Psoas muscle (tissue), 7 donors: ENCODE measurements at regions not wholly inside any gene's neighbourhood (a gene's known extent, or its start where the extent isn't known, plus 50 kb on each side); places are given as distances from the start of the nearest gene placed in this dataset.

ENCODE experiments used
- ATAC-seq, 4 donors: fragments of 200-7000 bp; cut with Tn5 transposase; one replicate each; pipeline ENCODE4 v1.9.1; 2020; ENCODE audit warnings: moderate library complexity in 3 of 4, mild to moderate bottlenecking in 2 of 4
- DNase-seq, 2 donors: peaks; one replicate each; pipeline ENCODE4 v3.0.0-alpha.2; 2020
- H3K27ac ChIP-seq: fragments of 200-600 bp; one replicate; pipeline ENCODE4 v1.8.0; 2022
- H3K27me3 ChIP-seq, 3 donors: fragments of 200-600 bp in 1 of 3; one replicate each; pipeline versions ENCODE4 v1.6.1 to v1.8.0; 2013 to 2022; ENCODE audit warnings: low read length in 2 of 3, mild to moderate bottlenecking in 2 of 3, moderate library complexity in 1 of 3; ENCODE audit not compliant: insufficient read depth in 3 of 3
- H3K36me3 ChIP-seq, 2 donors: fragments of 200-600 bp in 1 of 2; one replicate each; pipeline versions ENCODE4 v1.6.1 to v1.8.0; 2013 to 2022; ENCODE audit warnings: low read depth in 1 of 2, mild to moderate bottlenecking in 1 of 2, moderate library complexity in 1 of 2; ENCODE audit not compliant: insufficient read depth in 1 of 2
- H3K4me1 ChIP-seq: fragments of 200-600 bp; one replicate; pipeline ENCODE4 v1.8.0; 2022
- H3K4me3 ChIP-seq: fragments of 200-600 bp; one replicate; pipeline ENCODE4 v1.8.0; 2022; ENCODE audit warnings: mild to moderate bottlenecking
- H3K9me3 ChIP-seq: fragments of 200-600 bp; one replicate; pipeline ENCODE4 v1.8.0; 2022
- CTCF ChIP-seq: fragments of 200-600 bp; IDR thresholded peaks from one replicate; pipeline ENCODE4 v1.8.0; 2022; ENCODE audit warnings: antibody characterized with exemption
- WGBS, 3 donors: extraction: QIAGEN DNeasy Blood & Tissue Kit; methylation state at CpG; one replicate each; pipeline versions ENCODE4 v1.1.6 to v1.1.7; 2013; 5-methylcytosine and 5-hydroxymethylcytosine counted together
- intact Hi-C, 2 donors: fragments of 100-400 bp; cut with DNase I; formaldehyde crosslinking; loops; one replicate each; pipeline versions ENCODE4 v1.11.0 to v1.14.2; 2022
- donor health status: healthy with polysubstance abuse.
- donor health status: DM: no; HTN: no; CAD: no; lungs with moderate emphysema.
- donor health status: Bipolar disorder and iron deficiency.
- donor health status: healthy.
- donor health status: DM: yes; HTN: yes; CAD: no.
- donor health status: DM: no; HTN: no; CAD: no.
- donor health status: DM: yes; HTN: yes; CAD: no.

- WGBS, 3 donors: 60 to 66% (median 66%) methylated on average over 9 of the region's 9 CpGs
- Histone ChIP-seq H3K27me3 (no peaks in the 10 kb centered on the region), H3K4me3 (no peak overlapping the region), H3K4me1 (no peaks in the 10 kb centered on the region), H3K9me3 (peaks cover 10% of the 10 kb centered on the region), H3K27ac (no peak overlapping the region), H3K36me3 (no peaks in the 10 kb centered on the region)
- ATAC-seq (no peak), DNase-seq (no peak)
- intact Hi-C loops: no loop called here
- no peak for TF ChIP-seq CTCF
Observed at GRCh38 chr7:56491636-56492425, 375.6 kb upstream of the NUPR2 start.

GRCh38 chr7:56483861-56484550 is 367.8 kb upstream of the NUPR2 start:
- intact Hi-C loops: no loop called here
- 54 to 64% (median 58%) methylated on average over 40 of the region's 40 CpGs for WGBS, 3 donors
- Histone ChIP-seq H3K4me3 (no peak overlapping the region), H3K27me3 (no peaks in the 10 kb centered on the region), H3K9me3 (peaks cover 5% of the 10 kb centered on the region), H3K27ac (no peak overlapping the region), H3K4me1 (no peaks in the 10 kb centered on the region), H3K36me3 (no peaks in the 10 kb centered on the region)
- ATAC-seq: no peak
- no peak for TF ChIP-seq CTCF
- DNase-seq: no peak

GRCh38 chr7:56483153-56483552 is 366.9 kb upstream of the NUPR2 start:
- H3K27me3 ChIP-seq: no peaks in the 10 kb centered on the region
- WGBS, 3 donors: 48 to 62% (median 52%) methylated on average over 22 of the region's 22 CpGs
- no peak overlapping the region for H3K27ac ChIP-seq
- no peaks in the 10 kb centered on the region for H3K4me1 ChIP-seq
- DNase-seq (no peak), ATAC-seq (no peak)
- TF ChIP-seq CTCF: no peak
- no peak overlapping the region for H3K4me3 ChIP-seq
- no peaks in the 10 kb centered on the region for H3K36me3 ChIP-seq
- intact Hi-C loops: no loop called here
- peaks cover 5% of the 10 kb centered on the region for H3K9me3 ChIP-seq

- Histone ChIP-seq H3K4me1 (no peaks in the 10 kb centered on the region), H3K27ac (no peak overlapping the region), H3K4me3 (no peak overlapping the region), H3K27me3 (no peaks in the 10 kb centered on the region), H3K9me3 (peaks cover 16% of the 10 kb centered on the region), H3K36me3 (no peaks in the 10 kb centered on the region)
- intact Hi-C loops: no loop called here
- no peak for TF ChIP-seq CTCF
- DNase-seq (no peak), ATAC-seq (no peak)
- 44 to 53% (median 53%) methylated on average over 3 of the region's 3 CpGs for WGBS, 3 donors
Observed at GRCh38 chr7:56479748-56480147, 363.5 kb upstream of the NUPR2 start.
